ENCODE measurements at regions not wholly inside any gene's neighbourhood (a gene's known extent, or its start where the extent isn't known, plus 50 kb on each side); places are given as distances from the start of the nearest gene placed in this dataset.

GRCh38 chr10:117471344-117471874 lies 71.1 kb upstream of the EMX2 start:
- no peak for DNase-seq (ENCODE audit: low spot score in 2 of 2)
- TF ChIP-seq POLR2AphosphoS5 (IDR thresholded peaks at IDR 0.05) (no peak), POLR2A (IDR thresholded peaks at IDR 0.05) (no peak), CTCF (IDR thresholded peaks at IDR 0.05) (no peak)
- intact Hi-C loops (cut with DNase I; ENCODE audit: low total_unique reads): no loop called here

GRCh38 chr10:117470733-117471132 lies 71.8 kb upstream of the EMX2 start:
- no peaks in the 10 kb centered on the region for H3K36me3 ChIP-seq
- no peaks in the 10 kb centered on the region for H3K27me3 ChIP-seq
- intact Hi-C loops (cut with DNase I; ENCODE audit: low total_unique reads): no loop called here
- TF ChIP-seq POLR2A (IDR thresholded peaks at IDR 0.05) (no peak), POLR2AphosphoS5 (IDR thresholded peaks at IDR 0.05) (no peak), CTCF (IDR thresholded peaks at IDR 0.05) (no peak)
- no peak overlapping the region for H3K4me3 ChIP-seq
- no peaks in the 10 kb centered on the region for H3K9me3 ChIP-seq
- H3K27ac ChIP-seq: no peak overlapping the region
- DNase-seq (ENCODE audit: low spot score in 2 of 2): no peak
- no peaks in the 10 kb centered on the region for H3K4me1 ChIP-seq

More at GRCh38 chr10:117471344-117471874, 71.1 kb upstream of the EMX2 start:
- Histone ChIP-seq H3K9me3 (no peaks in the 10 kb centered on the region), H3K4me3 (no peak overlapping the region), H3K4me1 (no peaks in the 10 kb centered on the region), H3K27me3 (no peaks in the 10 kb centered on the region), H3K27ac (no peak overlapping the region), H3K36me3 (no peaks in the 10 kb centered on the region)

- no peak for TF ChIP-seq POLR2A (IDR thresholded peaks at IDR 0.05)
- TF ChIP-seq CTCF (IDR thresholded peaks at IDR 0.05): no peak
- no peak for TF ChIP-seq POLR2AphosphoS5 (IDR thresholded peaks at IDR 0.05)
- no peaks in the 10 kb centered on the region for H3K9me3 ChIP-seq
- DNase-seq (ENCODE audit: low spot score in 2 of 2): no peak
- H3K4me1 ChIP-seq: no peaks in the 10 kb centered on the region
- no peak overlapping the region for H3K27ac ChIP-seq
- H3K27me3 ChIP-seq: no peaks in the 10 kb centered on the region
- H3K4me3 ChIP-seq: no peak overlapping the region
- intact Hi-C loops (cut with DNase I; ENCODE audit: low total_unique reads): no loop called here
- H3K36me3 ChIP-seq: no peaks in the 10 kb centered on the region
Measured at GRCh38 chr10:117468665-117469064, 73.9 kb upstream of the EMX2 start.

DNA sequence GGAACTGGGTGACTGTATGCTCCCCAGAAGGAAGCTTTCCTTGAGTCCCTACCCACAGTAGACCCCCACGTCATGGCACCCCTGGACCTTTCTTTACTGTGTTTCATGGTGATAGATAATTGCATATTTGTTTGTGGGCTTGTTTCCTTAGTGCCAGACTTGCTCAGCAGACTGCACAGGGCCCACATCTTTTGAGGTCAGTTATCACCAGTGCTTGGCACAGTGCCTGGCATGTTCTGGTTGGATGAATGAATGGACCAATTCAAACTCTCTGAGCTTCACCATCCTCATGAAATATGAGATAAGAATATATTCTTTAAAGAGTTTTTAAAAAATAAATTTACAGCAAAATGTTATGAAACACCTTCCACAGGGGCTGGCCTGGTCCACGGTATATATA lies 78.4 kb upstream of the EMX2 start:
- H3K4me3 ChIP-seq: no peak overlapping the region
- H3K4me1 ChIP-seq: no peaks in the 10 kb centered on the region
- no peaks in the 10 kb centered on the region for H3K36me3 ChIP-seq
- H3K9me3 ChIP-seq: peaks cover 0 to 4% of the 10 kb centered on the region in 2 donors
- no peak overlapping the region for H3K27ac ChIP-seq
- intact Hi-C loops (cut with DNase I; ENCODE audit: low total_unique reads): no loop called here
- no peak for DNase-seq (ENCODE audit: low spot score in 2 of 2)
- TF ChIP-seq POLR2A (IDR thresholded peaks at IDR 0.05): no peak
- no peak for TF ChIP-seq CTCF (IDR thresholded peaks at IDR 0.05)
- no peak for TF ChIP-seq POLR2AphosphoS5 (IDR thresholded peaks at IDR 0.05)
- H3K27me3 ChIP-seq: no peaks in the 10 kb centered on the region

DNA sequence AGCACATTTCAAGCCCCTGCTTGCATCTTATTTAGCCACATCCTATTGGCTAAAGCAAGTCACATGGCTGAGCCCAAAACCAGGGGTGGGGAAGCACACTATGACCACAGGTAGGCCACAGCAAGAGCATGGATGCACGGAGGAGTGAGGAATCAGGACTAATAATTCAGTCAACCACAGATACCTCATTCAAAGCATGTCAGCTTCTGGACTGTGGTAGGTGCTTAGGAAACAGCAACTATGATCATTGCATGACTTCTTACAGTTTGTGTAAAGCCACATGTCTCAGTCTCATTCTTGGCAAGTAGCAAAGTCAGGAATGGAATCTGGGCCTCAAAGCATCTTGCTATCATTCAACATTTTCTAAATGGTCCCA lies 79.0 kb upstream of the EMX2 start:
- Histone ChIP-seq H3K27ac (no peak overlapping the region), H3K4me1 (no peaks in the 10 kb centered on the region), H3K27me3 (no peaks in the 10 kb centered on the region), H3K4me3 (no peak overlapping the region), H3K36me3 (no peaks in the 10 kb centered on the region), H3K9me3 (peaks cover 0 to 4% of the 10 kb centered on the region in 2 donors)
- TF ChIP-seq POLR2A (IDR thresholded peaks at IDR 0.05) (no peak), CTCF (IDR thresholded peaks at IDR 0.05) (no peak), POLR2AphosphoS5 (IDR thresholded peaks at IDR 0.05) (no peak)
- DNase-seq (ENCODE audit: low spot score in 2 of 2): no peak
- intact Hi-C loops (cut with DNase I; ENCODE audit: low total_unique reads): no loop called here
